ENCODE measurements at regions not wholly inside any gene's neighbourhood (a gene's known extent, or its start where the extent isn't known, plus 50 kb on each side); places are given as distances from the start of the nearest gene placed in this dataset.

DNA sequence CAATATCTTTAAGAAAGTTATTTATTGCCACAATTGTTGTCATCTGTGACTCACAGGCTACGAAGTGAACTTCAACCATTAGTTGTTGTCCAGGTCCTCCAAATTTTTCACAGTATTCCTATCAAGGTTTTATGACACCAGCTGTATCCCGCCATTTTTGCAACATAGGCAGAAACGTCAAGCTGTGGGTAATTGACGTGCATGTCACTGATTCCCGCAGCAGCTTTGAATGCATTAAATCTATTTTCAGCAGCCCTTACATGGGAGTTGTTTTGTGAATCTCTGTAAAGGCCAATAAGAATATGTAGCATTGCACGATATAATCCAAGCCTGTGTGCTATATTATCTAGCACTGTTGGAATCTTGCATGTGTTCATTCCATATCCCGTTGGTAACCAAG, 109.1 kb upstream of the TOPAZ1 start:
- ChIA-PET CTCF (no interaction called here), POLR2A (no interaction called here)
- no peaks in the 10 kb centered on the region for H3K9me3 ChIP-seq (ENCODE audit: control insufficient read depth, insufficient read depth, low read length)
- no peak for DNase-seq (ENCODE audit: low read depth, low spot score)
- TF ChIP-seq CTCF (IDR thresholded peaks at IDR 0.05; ENCODE audit: low read depth, low read length), result no peak
- H3K4me3 ChIP-seq (ENCODE audit: low read depth, low read length), result no peak overlapping the region
- no peak overlapping the region for H3K27ac ChIP-seq (ENCODE audit: low read depth, low read length)
- H3K27me3 ChIP-seq (ENCODE audit: control insufficient read depth, insufficient read depth, low read length), result no peaks in the 10 kb centered on the region

DNA sequence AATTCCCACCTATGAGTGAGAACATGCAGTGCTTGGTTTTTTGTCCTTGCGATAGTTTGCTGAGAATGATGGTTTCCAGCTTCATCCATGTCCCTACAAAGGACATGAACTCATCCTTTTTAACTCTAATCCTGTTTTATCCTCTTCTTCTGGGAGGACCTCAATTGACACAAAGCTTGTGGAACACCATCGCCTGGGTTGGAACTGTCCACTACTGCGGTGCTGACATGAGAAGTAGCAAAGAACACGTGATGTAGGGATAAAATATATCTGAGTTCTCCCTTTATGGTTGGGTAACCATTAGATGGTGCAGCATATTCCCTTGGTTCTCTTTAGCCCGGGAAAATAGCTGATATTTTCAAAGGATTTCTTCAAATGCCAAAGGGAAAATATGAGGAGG, 105.3 kb upstream of the TOPAZ1 start:
- no peaks in the 10 kb centered on the region for H3K9me3 ChIP-seq (ENCODE audit: control insufficient read depth, insufficient read depth, low read length)
- DNase-seq (ENCODE audit: low read depth, low spot score), result no peak
- TF ChIP-seq CTCF (IDR thresholded peaks at IDR 0.05; ENCODE audit: low read depth, low read length), result no peak
- ChIA-PET CTCF (interaction anchor here (1.1 kb wide), 1 partner anchor 59 kb away, joined by 3 read pairs; no protein-coding TSS in a partner anchor), POLR2A (no interaction called here)
- no peak overlapping the region for H3K27ac ChIP-seq (ENCODE audit: low read depth, low read length)
- no peaks in the 10 kb centered on the region for H3K27me3 ChIP-seq (ENCODE audit: control insufficient read depth, insufficient read depth, low read length)
- H3K4me3 ChIP-seq (ENCODE audit: low read depth, low read length), result no peak overlapping the region

DNA sequence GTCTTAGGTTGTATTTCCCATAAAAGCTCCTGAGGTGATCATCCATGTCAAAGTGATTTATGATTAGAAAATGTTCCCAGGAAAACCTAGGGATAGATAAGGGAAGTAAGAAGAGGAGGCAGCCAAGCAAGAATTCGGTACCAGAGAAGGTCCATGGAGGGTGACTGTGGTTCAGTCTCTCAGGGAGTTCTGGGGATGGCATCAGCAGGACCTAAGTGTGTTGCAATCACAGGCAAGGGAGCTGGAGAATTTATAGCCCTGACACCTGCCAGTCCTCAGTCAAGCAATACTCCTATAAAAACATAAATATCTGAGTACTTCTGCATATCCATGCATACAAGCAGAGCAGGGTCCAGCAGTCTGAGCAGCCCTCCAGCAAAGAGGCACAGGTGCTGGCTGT, 95.6 kb upstream of the TOPAZ1 start:
- POLR2A ChIA-PET, result no interaction called here
- CTCF ChIA-PET, result no interaction called here
- no peaks in the 10 kb centered on the region for H3K9me3 ChIP-seq (ENCODE audit: control insufficient read depth, insufficient read depth, low read length)
- no peak for TF ChIP-seq CTCF (IDR thresholded peaks at IDR 0.05; ENCODE audit: low read depth, low read length)
- H3K4me3 ChIP-seq (ENCODE audit: low read depth, low read length), result no peak overlapping the region
- H3K27ac ChIP-seq (ENCODE audit: low read depth, low read length), result no peak overlapping the region
- DNase-seq (ENCODE audit: low read depth, low spot score), result no peak
- H3K27me3 ChIP-seq (ENCODE audit: control insufficient read depth, insufficient read depth, low read length), result no peaks in the 10 kb centered on the region

GRCh38 chr3:44159696-44160300, 81.9 kb upstream of the TOPAZ1 start:
- ChIA-PET CTCF (no interaction called here), POLR2A (no interaction called here)
- H3K9me3 ChIP-seq (ENCODE audit: control insufficient read depth, insufficient read depth, low read length), result no peaks in the 10 kb centered on the region
- H3K27ac ChIP-seq (ENCODE audit: low read depth, low read length), result no peak overlapping the region
- TF ChIP-seq CTCF (IDR thresholded peaks at IDR 0.05; ENCODE audit: low read depth, low read length), result no peak
- H3K27me3 ChIP-seq (ENCODE audit: control insufficient read depth, insufficient read depth, low read length), result peaks cover 2% of the 10 kb centered on the region
- no peak overlapping the region for H3K4me3 ChIP-seq (ENCODE audit: low read depth, low read length)
- DNase-seq (ENCODE audit: low read depth, low spot score), result no peak

GRCh38 chr3:44160818-44161217, 80.9 kb upstream of the TOPAZ1 start:
- no peak for TF ChIP-seq CTCF (IDR thresholded peaks at IDR 0.05; ENCODE audit: low read depth, low read length)
- POLR2A ChIA-PET, result no interaction called here
- no peak for DNase-seq (ENCODE audit: low read depth, low spot score)
- H3K9me3 ChIP-seq (ENCODE audit: control insufficient read depth, insufficient read depth, low read length), result no peaks in the 10 kb centered on the region
- CTCF ChIA-PET, result no interaction called here
- no peak overlapping the region for H3K4me3 ChIP-seq (ENCODE audit: low read depth, low read length)
- no peaks in the 10 kb centered on the region for H3K27me3 ChIP-seq (ENCODE audit: control insufficient read depth, insufficient read depth, low read length)
- no peak overlapping the region for H3K27ac ChIP-seq (ENCODE audit: low read depth, low read length)

Measured in AG04450 (cell line).